GM12878 (cell line): ENCODE measurements at regions not wholly inside any gene's neighbourhood (a gene's known extent, or its start where the extent isn't known, plus 50 kb on each side); places are given as distances from the start of the nearest gene placed in this dataset.

ENCODE experiments used
- ATAC-seq: fragments of 200-7000 bp; cut with Tn5 transposase; 3 replicates; pipeline ENCODE4 v1.9.1; 2020; ENCODE audit warnings: mild to moderate bottlenecking, moderate library complexity
- BruUV-seq: library from RNA; stranded (reverse); fragments of 400-500 nt; replicated peaks from 2 replicates; lab custom pipeline; 2021; lab: Mats Ljungman, UMichigan
- CTCF ChIA-PET: fragments of 300-600 bp; sonication (Branson Sonifier 250); formaldehyde crosslinking; extraction: SDS; loops from one replicate; lab custom pipeline; 2021; ENCODE audit warnings: inconsistent platforms; lab: Yijun Ruan, JAX
- POLR2A ChIA-PET: fragments of 350-600 bp; formaldehyde crosslinking; extraction: SDS; loops from one replicate; lab custom pipeline; 2021; ENCODE audit warnings: inconsistent platforms; lab: Charles Lee
- RAD21 ChIA-PET: fragments of 300-600 bp; sonication (Branson Sonifier 250); formaldehyde crosslinking; loops from one replicate; lab custom pipeline; 2023; ENCODE audit warnings: antibody characterized with exemption; ENCODE audit not compliant: unreplicated experiment; lab: Charles Lee
- SMC1A ChIA-PET: fragments of 300-600 bp; sonication (Branson Sonifier 250); formaldehyde crosslinking; loops from one replicate; lab custom pipeline; 2023; ENCODE audit not compliant: unreplicated experiment, uncharacterized antibody; lab: Charles Lee
- DNase-seq: peaks from one replicate; pipeline ENCODE4 v3.0.0-alpha.2; 2011; ENCODE audit warnings: low read depth, low spot score
- FAIRE-seq: peaks from 3 replicates; lab custom pipeline; 2011; peaks lifted over from hg19 to GRCh38; lab: Jason Lieb, UNC
- H2AFZ ChIP-seq: 2 replicates; pipeline ENCODE4 v1.6.0; 2011; ENCODE audit warnings: low read depth, low read length, control low read depth; ENCODE audit not compliant: control insufficient read depth
- H3K27ac ChIP-seq: 2 replicates; pipeline ENCODE4 v1.5.1; 2011; ENCODE audit warnings: control low read depth; ENCODE audit not compliant: control insufficient read depth, insufficient read depth
- H3K27me3 ChIP-seq, 2 experiments: replicated peaks in 1 of 2; 2 replicates each; pipeline versions ENCODE4 v1.6.0 to v1.6.1; 2011; ENCODE audit warnings: low read length in 1 of 2; ENCODE audit not compliant: control insufficient read depth in 2 of 2, insufficient read depth in 2 of 2
- H3K36me3 ChIP-seq, 2 experiments: 2 replicates each; pipeline ENCODE4 v1.5.1; 2011; ENCODE audit warnings: low read length in 1 of 2; ENCODE audit not compliant: control insufficient read depth in 2 of 2, insufficient read depth in 2 of 2
- H3K4me1 ChIP-seq: 2 replicates; pipeline ENCODE4 v1.6.1; 2011; ENCODE audit warnings: mild to moderate bottlenecking, low read length, moderate library complexity, mixed read lengths; ENCODE audit not compliant: control insufficient read depth, insufficient read depth
- H3K4me2 ChIP-seq: 2 replicates; pipeline ENCODE4 v1.6.0; 2011; ENCODE audit warnings: control low read depth; ENCODE audit not compliant: control insufficient read depth, insufficient read depth
- H3K4me3 ChIP-seq: fragments of 200-600 bp; sonication (generic); 2 replicates; pipeline ENCODE4 v1.5.1; 2016
- H3K79me2 ChIP-seq: 2 replicates; pipeline ENCODE4 v1.6.0; 2011; ENCODE audit warnings: low read length; ENCODE audit not compliant: control insufficient read depth, insufficient read depth
- H3K9ac ChIP-seq: 2 replicates; pipeline ENCODE4 v1.8.0; 2011; ENCODE audit warnings: low read length, control low read depth, mixed read lengths; ENCODE audit not compliant: control insufficient read depth, insufficient read depth
- H3K9me3 ChIP-seq: replicated peaks from 3 replicates; pipeline ENCODE4 v1.5.1; 2011; ENCODE audit warnings: mild to moderate bottlenecking, low read length; ENCODE audit not compliant: control insufficient read depth, insufficient read depth
- H4K20me1 ChIP-seq: 2 replicates; pipeline ENCODE4 v1.6.0; 2011; ENCODE audit not compliant: control insufficient read depth, insufficient read depth
- CHD2 ChIP-seq: IDR thresholded peaks from 2 replicates; pipeline ENCODE4 v1.6.1; 2011; ENCODE audit warnings: low read depth, low read length, improper control_type of control experiment, borderline replicate concordance
- ESRRA ChIP-seq: IDR thresholded peaks from 2 replicates; pipeline ENCODE4 v1.6.1; 2012; ENCODE audit warnings: mild to moderate bottlenecking, low read length, improper control_type of control experiment
- NBN ChIP-seq: fragments of 450-650 bp; IDR thresholded peaks from 2 replicates; pipeline ENCODE4 v1.6.1; 2016
- NR2C2 ChIP-seq: IDR thresholded peaks from 2 replicates; pipeline ENCODE4 v1.6.1; 2011; ENCODE audit warnings: borderline replicate concordance, low read depth; ENCODE audit not compliant: control insufficient read depth, insufficient read length
- POLR2AphosphoS2 ChIP-seq: IDR thresholded peaks from 2 replicates; pipeline ENCODE4 v1.6.1; 2011; ENCODE audit warnings: low read depth, mild to moderate bottlenecking, low read length, improper control_type of control experiment, moderate library complexity
- SIN3A ChIP-seq: IDR thresholded peaks from 2 replicates; pipeline ENCODE4 v1.6.1; 2012; ENCODE audit warnings: low read depth, low read length, improper control_type of control experiment
- SP1 ChIP-seq: IDR thresholded peaks from one replicate; pipeline ENCODE4 v1.6.1; 2011; ENCODE audit warnings: low read depth, low read length
- WRNIP1 ChIP-seq: IDR thresholded peaks from 2 replicates; pipeline ENCODE4 v1.6.1; 2011; ENCODE audit warnings: low read depth, low read length, improper control_type of control experiment, borderline replicate concordance
- ZNF384 ChIP-seq: IDR thresholded peaks from 2 replicates; pipeline ENCODE4 v1.6.1; 2012; ENCODE audit warnings: low read depth, mild to moderate bottlenecking, low read length, improper control_type of control experiment, borderline replicate concordance
- ZNF622 ChIP-seq: fragments of 450-650 bp; IDR thresholded peaks from 2 replicates; pipeline ENCODE4 v1.6.1; 2017; ENCODE audit warnings: mild to moderate bottlenecking, inconsistent platforms
- WGBS: methylation state at CpG from one replicate; pipeline ENCODE4 v1.1.6; 2016; ENCODE audit warnings: low lambda C conversion rate; ENCODE audit not compliant: insufficient replicate concordance, insufficient coverage; ENCODE audit errors: missing lambda C conversion rate; 5-methylcytosine and 5-hydroxymethylcytosine counted together
- in situ Hi-C: fragments of 300-500 bp; cut with MboI; formaldehyde crosslinking; loops from 9 replicates; pipeline ENCODE4 v1.14.3; 2018; ENCODE audit warnings: mixed read lengths
- intact Hi-C: fragments of 100-400 bp; cut with micrococcal nuclease; formaldehyde crosslinking; loops from one replicate; pipeline ENCODE4 v1.14.2; 2022; ENCODE audit not compliant: unreplicated experiment

DNA sequence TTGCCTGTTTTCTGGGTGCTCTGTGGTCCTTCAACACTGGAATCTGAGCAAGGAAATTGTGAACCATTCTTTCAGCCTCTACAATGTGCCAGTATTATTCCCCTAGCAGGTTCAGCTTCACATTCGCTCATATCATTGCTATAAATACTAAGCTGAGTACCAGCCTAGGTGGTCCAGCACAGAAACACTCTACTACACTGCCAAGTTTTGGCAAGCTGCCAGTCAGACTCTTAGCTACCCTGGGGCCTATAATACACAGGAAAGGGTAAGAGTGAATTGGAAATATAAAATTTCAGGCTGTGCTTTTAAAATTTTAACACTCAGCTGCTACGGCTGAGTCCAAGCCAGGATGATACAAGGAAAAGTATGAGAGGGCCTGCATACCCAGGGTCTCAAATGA is 49.9 kb upstream of the PPP1R3A start:
- SMC1A ChIA-PET, result interaction anchor here (1.1 kb wide), 1 partner anchor 12 kb away, joined by 3 read pairs; no protein-coding TSS in a partner anchor
- no peak for DNase-seq
- in situ Hi-C loops, result no loop called here
- H3K9ac ChIP-seq, result no peak overlapping the region
- no peak for ATAC-seq
- TF ChIP-seq WRNIP1 (no peak), ZNF384 (no peak), NR2C2 (no peak), ESRRA (no peak), NBN (no peak), SP1 (no peak), SIN3A (no peak), POLR2AphosphoS2 (no peak), CHD2 (no peak), ZNF622 (no peak)
- TF ChIP-seq, all 136 proteins: peak for 0
- H3K36me3 ChIP-seq, result no peaks in the 10 kb centered on the region
- intact Hi-C loops, result no loop called here
- ChIA-PET CTCF (no interaction called here), POLR2A (no interaction called here), RAD21 (no interaction called here)
- no peak overlapping the region for H3K4me2 ChIP-seq
- WGBS, result 28% methylated on average over 2 of the region's 2 CpGs
- H2AFZ ChIP-seq, result no peak overlapping the region
- FAIRE-seq, result no peak
- H3K79me2 ChIP-seq, result no peaks in the 10 kb centered on the region
- no TSS peak for BruUV-seq
- no peaks in the 10 kb centered on the region for H3K9me3 ChIP-seq
- no peak overlapping the region for H3K27ac ChIP-seq
- H3K4me3 ChIP-seq, result no peak overlapping the region
- H4K20me1 ChIP-seq, result no peaks in the 10 kb centered on the region
- no peaks in the 10 kb centered on the region for H3K4me1 ChIP-seq
- H3K27me3 ChIP-seq, result no peaks in the 10 kb centered on the region
